ENCODE measurements at regions not wholly inside any gene's neighbourhood (a gene's known extent, or its start where the extent isn't known, plus 50 kb on each side); places are given as distances from the start of the nearest gene placed in this dataset.
"Not testable (repeated sequence)": the region's sequence is repeated elsewhere in the genome, so short reads cannot be mapped to it uniquely, and the experiment has no call there.

- DNase-seq (ENCODE audit: extremely low spot score) = no peak
- TF ChIP-seq NFRKB (IDR thresholded peaks at IDR 0.05) = no peak
- ChIA-PET POLR2A (no interaction called here), CTCF (interaction anchor here (1.0 kb wide), 1 partner anchor 160 kb away, joined by 3 read pairs; no protein-coding TSS in a partner anchor)
Measured at GRCh38 chr14:95614349-95614748, 71.9 kb upstream of the TCL1B start.

GRCh38 chr14:95616745-95617144 lies 69.5 kb upstream of the TCL1B start:
- POLR2A ChIA-PET = no interaction called here
- CTCF ChIA-PET = no interaction called here
- no peak for TF ChIP-seq ZNF384 (IDR thresholded peaks at IDR 0.05)
- TF ChIP-seq BHLHE40 (IDR thresholded peaks at IDR 0.05; ENCODE audit: borderline replicate concordance) = no peak
- TF ChIP-seq PKNOX1 (IDR thresholded peaks at IDR 0.05) = no peak
- TF ChIP-seq L3MBTL2 (conservative IDR thresholded peaks at IDR 0.05) = no peak
- TF ChIP-seq SP1 (IDR thresholded peaks at IDR 0.05) = no peak
- TF ChIP-seq NFRKB (IDR thresholded peaks at IDR 0.05) = no peak
- TF ChIP-seq CTBP1 (IDR thresholded peaks at IDR 0.05; ENCODE audit: borderline replicate concordance) = no peak
- no peak for TF ChIP-seq HDGF (IDR thresholded peaks at IDR 0.05; ENCODE audit: borderline replicate concordance)
- no peak for TF ChIP-seq ARNT (IDR thresholded peaks at IDR 0.05)
- DNase-seq (ENCODE audit: extremely low spot score) = no peak

- no peak for TF ChIP-seq BHLHE40 (IDR thresholded peaks at IDR 0.05; ENCODE audit: borderline replicate concordance)
- TF ChIP-seq ZNF384 (IDR thresholded peaks at IDR 0.05) = no peak
- TF ChIP-seq CTBP1 (IDR thresholded peaks at IDR 0.05; ENCODE audit: borderline replicate concordance) = no peak
- no peak for TF ChIP-seq HDGF (IDR thresholded peaks at IDR 0.05; ENCODE audit: borderline replicate concordance)
- no peak for TF ChIP-seq FOXK2 (IDR thresholded peaks at IDR 0.05)
- no peak for TF ChIP-seq ELF4 (IDR thresholded peaks at IDR 0.05)
- no peak for TF ChIP-seq SP1 (IDR thresholded peaks at IDR 0.05)
- no peak for TF ChIP-seq FOXA1 (IDR thresholded peaks at IDR 0.05)
- TF ChIP-seq NFRKB (IDR thresholded peaks at IDR 0.05) = no peak
- TF ChIP-seq PKNOX1 (IDR thresholded peaks at IDR 0.05) = no peak
- TF ChIP-seq TARDBP (IDR thresholded peaks at IDR 0.05) = no peak
- no peak for TF ChIP-seq L3MBTL2 (conservative IDR thresholded peaks at IDR 0.05)
- no peak for TF ChIP-seq LEF1 (IDR thresholded peaks at IDR 0.05; ENCODE audit: borderline replicate concordance)
- TF ChIP-seq FOXM1 (IDR thresholded peaks at IDR 0.05; ENCODE audit: borderline replicate concordance) = no peak
- no peak for TF ChIP-seq SUZ12 (IDR thresholded peaks at IDR 0.05)
- no peak for TF ChIP-seq ARNT (IDR thresholded peaks at IDR 0.05)
- POLR2A ChIA-PET = no interaction called here
- DNase-seq (ENCODE audit: extremely low spot score) = no peak
- CTCF ChIA-PET = no interaction called here
Measured at GRCh38 chr14:95619785-95620417, 66.3 kb upstream of the TCL1B start.

- no peak for DNase-seq (ENCODE audit: extremely low spot score)
- POLR2A ChIA-PET = no interaction called here
Measured at GRCh38 chr14:95620659-95621059, 65.6 kb upstream of the TCL1B start.

GRCh38 chr14:95623195-95623594 lies 63.0 kb upstream of the TCL1B start:
- TF ChIP-seq CTBP1 (IDR thresholded peaks at IDR 0.05; ENCODE audit: borderline replicate concordance) (no peak), SUZ12 (IDR thresholded peaks at IDR 0.05) (no peak), FOXM1 (IDR thresholded peaks at IDR 0.05; ENCODE audit: borderline replicate concordance) (no peak), ZNF384 (IDR thresholded peaks at IDR 0.05) (no peak), TARDBP (IDR thresholded peaks at IDR 0.05) (no peak), ARNT (IDR thresholded peaks at IDR 0.05) (no peak), NFRKB (IDR thresholded peaks at IDR 0.05) (no peak), BHLHE40 (IDR thresholded peaks at IDR 0.05; ENCODE audit: borderline replicate concordance) (no peak), FOXK2 (IDR thresholded peaks at IDR 0.05) (no peak), LEF1 (IDR thresholded peaks at IDR 0.05; ENCODE audit: borderline replicate concordance) (no peak), L3MBTL2 (conservative IDR thresholded peaks at IDR 0.05) (no peak), PKNOX1 (IDR thresholded peaks at IDR 0.05) (no peak), SP1 (IDR thresholded peaks at IDR 0.05) (no peak), ELF4 (IDR thresholded peaks at IDR 0.05) (no peak), HDGF (IDR thresholded peaks at IDR 0.05; ENCODE audit: borderline replicate concordance) (no peak), FOXA1 (IDR thresholded peaks at IDR 0.05) (no peak)
- POLR2A ChIA-PET = no interaction called here
- CTCF ChIA-PET = no interaction called here
- no peak for DNase-seq (ENCODE audit: extremely low spot score)

More at GRCh38 chr14:95620659-95621059, 65.6 kb upstream of the TCL1B start:
- CTCF ChIA-PET = no interaction called here
- TF ChIP-seq LEF1 (IDR thresholded peaks at IDR 0.05; ENCODE audit: borderline replicate concordance) (no peak), ARNT (IDR thresholded peaks at IDR 0.05) (no peak), L3MBTL2 (conservative IDR thresholded peaks at IDR 0.05) (no peak), FOXA1 (IDR thresholded peaks at IDR 0.05) (no peak), CTBP1 (IDR thresholded peaks at IDR 0.05; ENCODE audit: borderline replicate concordance) (no peak), PKNOX1 (IDR thresholded peaks at IDR 0.05) (no peak), NFRKB (IDR thresholded peaks at IDR 0.05) (no peak), FOXK2 (IDR thresholded peaks at IDR 0.05) (no peak), SUZ12 (IDR thresholded peaks at IDR 0.05) (no peak), TARDBP (IDR thresholded peaks at IDR 0.05) (no peak), ZNF384 (IDR thresholded peaks at IDR 0.05) (no peak), SP1 (IDR thresholded peaks at IDR 0.05) (no peak), FOXM1 (IDR thresholded peaks at IDR 0.05; ENCODE audit: borderline replicate concordance) (no peak), HDGF (IDR thresholded peaks at IDR 0.05; ENCODE audit: borderline replicate concordance) (no peak), ELF4 (IDR thresholded peaks at IDR 0.05) (no peak), BHLHE40 (IDR thresholded peaks at IDR 0.05; ENCODE audit: borderline replicate concordance) (no peak)

GRCh38 chr14:95625710-95626109 lies 60.5 kb upstream of the TCL1B start:
- POLR2A ChIA-PET; DNase-seq (ENCODE audit: extremely low spot score); CTCF ChIA-PET: not testable (repeated sequence)

Measured in HEK293T (cell line).